ENCODE measurements at regions not wholly inside any gene's neighbourhood (a gene's known extent, or its start where the extent isn't known, plus 50 kb on each side); places are given as distances from the start of the nearest gene placed in this dataset.

DNA sequence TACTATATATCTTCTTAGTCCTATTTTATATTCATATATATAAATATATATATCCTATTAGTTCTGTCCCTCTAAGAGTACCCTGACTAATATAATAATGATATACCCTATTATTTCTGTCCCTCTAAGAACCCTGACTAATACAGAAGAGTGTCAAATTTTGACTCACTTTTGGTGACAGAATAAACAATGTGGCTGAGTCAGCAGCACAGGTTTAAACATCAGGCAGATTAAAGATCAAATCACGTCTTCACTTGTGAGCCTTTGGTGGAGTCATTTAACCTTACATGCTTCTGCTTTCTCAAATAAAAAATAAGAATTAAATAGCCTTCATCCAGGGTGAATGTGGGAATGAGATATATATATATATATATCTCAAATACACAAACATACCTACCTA lies 615.9 kb upstream of the GCFC2 start:
- TF ChIP-seq, protein P1, sequence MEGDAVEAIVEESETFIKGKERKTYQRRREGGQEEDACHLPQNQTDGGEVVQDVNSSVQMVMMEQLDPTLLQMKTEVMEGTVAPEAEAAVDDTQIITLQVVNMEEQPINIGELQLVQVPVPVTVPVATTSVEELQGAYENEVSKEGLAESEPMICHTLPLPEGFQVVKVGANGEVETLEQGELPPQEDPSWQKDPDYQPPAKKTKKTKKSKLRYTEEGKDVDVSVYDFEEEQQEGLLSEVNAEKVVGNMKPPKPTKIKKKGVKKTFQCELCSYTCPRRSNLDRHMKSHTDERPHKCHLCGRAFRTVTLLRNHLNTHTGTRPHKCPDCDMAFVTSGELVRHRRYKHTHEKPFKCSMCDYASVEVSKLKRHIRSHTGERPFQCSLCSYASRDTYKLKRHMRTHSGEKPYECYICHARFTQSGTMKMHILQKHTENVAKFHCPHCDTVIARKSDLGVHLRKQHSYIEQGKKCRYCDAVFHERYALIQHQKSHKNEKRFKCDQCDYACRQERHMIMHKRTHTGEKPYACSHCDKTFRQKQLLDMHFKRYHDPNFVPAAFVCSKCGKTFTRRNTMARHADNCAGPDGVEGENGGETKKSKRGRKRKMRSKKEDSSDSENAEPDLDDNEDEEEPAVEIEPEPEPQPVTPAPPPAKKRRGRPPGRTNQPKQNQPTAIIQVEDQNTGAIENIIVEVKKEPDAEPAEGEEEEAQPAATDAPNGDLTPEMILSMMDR (tag by site-specific recombination; IDR thresholded peaks at IDR 0.05): no peak
- TF ChIP-seq ZNF112 (tag by site-specific recombination; IDR thresholded peaks at IDR 0.05) (no peak), ZNF670 (tag by site-specific recombination; IDR thresholded peaks at IDR 0.05; ENCODE audit: low read depth) (no peak), TCF7L2 (IDR thresholded peaks at IDR 0.05; ENCODE audit: borderline replicate concordance, low read depth, low read length) (no peak)

Data from HEK293 (cell line).